ENCODE measurements at regions not wholly inside any gene's neighbourhood (a gene's known extent, or its start where the extent isn't known, plus 50 kb on each side); places are given as distances from the start of the nearest gene placed in this dataset.

GRCh38 chr2:226017107-226017506 is 617.6 kb downstream of the NYAP2 start:
- TF ChIP-seq CTCF (IDR thresholded peaks at IDR 0.05), result no peak
- Histone ChIP-seq H3K4me3 (no peak overlapping the region), H3K27ac (no peak overlapping the region)
- DNase-seq (ENCODE audit: low spot score), result no peak

- no peak for DNase-seq (ENCODE audit: low spot score)
- TF ChIP-seq CTCF (IDR thresholded peaks at IDR 0.05), result no peak
- Histone ChIP-seq H3K4me3 (no peak overlapping the region), H3K27ac (no peak overlapping the region)
Measured at GRCh38 chr2:226011716-226012450, 612.4 kb downstream of the NYAP2 start.

GRCh38 chr2:226002438-226002837 is 602.9 kb downstream of the NYAP2 start:
- Histone ChIP-seq H3K27ac (no peak overlapping the region), H3K4me3 (no peak overlapping the region)
- DNase-seq (ENCODE audit: low spot score), result no peak
- TF ChIP-seq CTCF (IDR thresholded peaks at IDR 0.05), result no peak

- H3K4me3 ChIP-seq, result no peak overlapping the region
- TF ChIP-seq CTCF (IDR thresholded peaks at IDR 0.05), result no peak
- no peak for DNase-seq (ENCODE audit: low spot score)
- no peak overlapping the region for H3K27ac ChIP-seq
Measured at GRCh38 chr2:226001716-226002115, 602.2 kb downstream of the NYAP2 start.

- H3K27ac ChIP-seq, result no peak overlapping the region
- H3K4me3 ChIP-seq, result no peak overlapping the region
- no peak for DNase-seq (ENCODE audit: low spot score)
- TF ChIP-seq CTCF (IDR thresholded peaks at IDR 0.05), result no peak
Measured at GRCh38 chr2:225999692-226000091, 600.2 kb downstream of the NYAP2 start.

- H3K27ac ChIP-seq, result no peak overlapping the region
- TF ChIP-seq CTCF (IDR thresholded peaks at IDR 0.05), result no peak
- H3K4me3 ChIP-seq, result no peak overlapping the region
- DNase-seq (ENCODE audit: low spot score), result no peak
Measured at GRCh38 chr2:225998653-225999052, 599.1 kb downstream of the NYAP2 start.

- no peak for TF ChIP-seq CTCF (IDR thresholded peaks at IDR 0.05)
- Histone ChIP-seq H3K4me3 (no peak overlapping the region), H3K27ac (no peak overlapping the region)
- DNase-seq (ENCODE audit: low spot score), result no peak
Measured at GRCh38 chr2:225998116-225998515, 598.6 kb downstream of the NYAP2 start.

Measured in coronary artery (tissue), 2 donors.